ENCODE measurements at regions not wholly inside any gene's neighbourhood (a gene's known extent, or its start where the extent isn't known, plus 50 kb on each side); places are given as distances from the start of the nearest gene placed in this dataset.

- DNase-seq (ENCODE audit: low read depth) = no peak
- H3K4me3 ChIP-seq (ENCODE audit: low read depth, low read length) = no peak overlapping the region
Observed at GRCh38 chr15:62561059-62561519, 396.0 kb upstream of the C2CD4B start.

GRCh38 chr15:62561571-62561970, 396.5 kb upstream of the C2CD4B start:
- no peak for DNase-seq (ENCODE audit: low read depth)
- TF ChIP-seq CTCF (IDR thresholded peaks at IDR 0.05; ENCODE audit: insufficient read depth, low read depth, low read length, missing control alignments) = no peak
- H3K4me3 ChIP-seq (ENCODE audit: low read depth, low read length) = no peak overlapping the region

More at GRCh38 chr15:62561059-62561519, 396.0 kb upstream of the C2CD4B start:
- no peak for TF ChIP-seq CTCF (IDR thresholded peaks at IDR 0.05; ENCODE audit: insufficient read depth, low read depth, low read length, missing control alignments)

- TF ChIP-seq CTCF (IDR thresholded peaks at IDR 0.05; ENCODE audit: insufficient read depth, low read depth, low read length, missing control alignments) = no peak
- H3K4me3 ChIP-seq (ENCODE audit: low read depth, low read length) = no peak overlapping the region
- DNase-seq (ENCODE audit: low read depth) = no peak
Observed at GRCh38 chr15:62564886-62565633, 400.0 kb upstream of the C2CD4B start.

GRCh38 chr15:62565634-62566026, 400.5 kb upstream of the C2CD4B start:
- H3K4me3 ChIP-seq (ENCODE audit: low read depth, low read length) = no peak overlapping the region
- TF ChIP-seq CTCF (IDR thresholded peaks at IDR 0.05; ENCODE audit: insufficient read depth, low read depth, low read length, missing control alignments) = no peak
- no peak for DNase-seq (ENCODE audit: low read depth)

GRCh38 chr15:62566248-62566647, 401.2 kb upstream of the C2CD4B start:
- DNase-seq (ENCODE audit: low read depth) = no peak
- H3K4me3 ChIP-seq (ENCODE audit: low read depth, low read length) = no peak overlapping the region
- no peak for TF ChIP-seq CTCF (IDR thresholded peaks at IDR 0.05; ENCODE audit: insufficient read depth, low read depth, low read length, missing control alignments)

GRCh38 chr15:62567501-62567900, 402.4 kb upstream of the C2CD4B start:
- no peak for TF ChIP-seq CTCF (IDR thresholded peaks at IDR 0.05; ENCODE audit: insufficient read depth, low read depth, low read length, missing control alignments)
- H3K4me3 ChIP-seq (ENCODE audit: low read depth, low read length) = no peak overlapping the region
- no peak for DNase-seq (ENCODE audit: low read depth)

- H3K4me3 ChIP-seq (ENCODE audit: low read depth, low read length) = no peak overlapping the region
- no peak for DNase-seq (ENCODE audit: low read depth)
- no peak for TF ChIP-seq CTCF (IDR thresholded peaks at IDR 0.05; ENCODE audit: insufficient read depth, low read depth, low read length, missing control alignments)
Observed at GRCh38 chr15:62568004-62568403, 402.9 kb upstream of the C2CD4B start.
